Fibroblast of peridontal ligament (primary cell): ENCODE measurements at regions not wholly inside any gene's neighbourhood (a gene's known extent, or its start where the extent isn't known, plus 50 kb on each side); places are given as distances from the start of the nearest gene placed in this dataset.

Experiments
- DNase-seq: peaks from one replicate; pipeline ENCODE4 v3.0.0-alpha.2; 2010; ENCODE audit errors: extremely low read depth

GRCh38 chr3:170752571-170753155 is 117.3 kb downstream of the RPL22L1 start:
- no peak for DNase-seq

GRCh38 chr3:170751899-170752293 is 118.1 kb downstream of the RPL22L1 start:
- DNase-seq, result no peak

- DNase-seq, result peak; percentile 98
These were observed 118.7 kb downstream of the RPL22L1 start for GRCh38 chr3:170751083-170751898.

GRCh38 chr3:170750478-170750830 is 119.5 kb downstream of the RPL22L1 start:
- DNase-seq, result no peak

GRCh38 chr3:170749765-170750477 is 120.1 kb downstream of the RPL22L1 start:
- DNase-seq, result no peak

- DNase-seq, result no peak
These were observed 120.8 kb downstream of the RPL22L1 start for GRCh38 chr3:170749185-170749584.

- no peak for DNase-seq
These were observed 123.6 kb downstream of the RPL22L1 start for GRCh38 chr3:170746175-170746942.

- DNase-seq, result peak; percentile 74
These were observed 124.7 kb downstream of the RPL22L1 start for GRCh38 chr3:170745211-170745718.

- DNase-seq, result peak; percentile 61
These were observed 128.1 kb downstream of the RPL22L1 start for GRCh38 chr3:170741756-170742529.

- DNase-seq, result peak; percentile 98
These were observed 129.0 kb downstream of the RPL22L1 start for GRCh38 chr3:170740726-170741591.

- no peak for DNase-seq
These were observed 129.7 kb downstream of the RPL22L1 start for GRCh38 chr3:170740285-170740684.

GRCh38 chr3:170739410-170739809 is 130.6 kb downstream of the RPL22L1 start:
- no peak for DNase-seq

GRCh38 chr3:170738766-170739165 is 131.2 kb downstream of the RPL22L1 start:
- no peak for DNase-seq

GRCh38 chr3:170737498-170738162 is 132.4 kb downstream of the RPL22L1 start:
- DNase-seq, result no peak

GRCh38 chr3:170735821-170736220 is 134.2 kb downstream of the RPL22L1 start:
- peak; percentile 48 for DNase-seq

- peak; percentile 74 for DNase-seq
These were observed 135.3 kb downstream of the RPL22L1 start for GRCh38 chr3:170734735-170735065.

GRCh38 chr3:170734043-170734734 is 135.8 kb downstream of the RPL22L1 start:
- no peak for DNase-seq

GRCh38 chr3:170732660-170733245 is 137.2 kb downstream of the RPL22L1 start:
- no peak for DNase-seq

GRCh38 chr3:170731281-170731680 is 138.7 kb downstream of the RPL22L1 start:
- no peak for DNase-seq
